NT2/D1 (cell line): ENCODE measurements at regions not wholly inside any gene's neighbourhood (a gene's known extent, or its start where the extent isn't known, plus 50 kb on each side); places are given as distances from the start of the nearest gene placed in this dataset.

ENCODE experiments used
- SUZ12 ChIP-seq: IDR thresholded peaks from 2 replicates; pipeline ENCODE4 v1.6.1; 2011; ENCODE audit not compliant: insufficient read length, insufficient read depth; ENCODE audit errors: extremely low read depth
- YY1 ChIP-seq: IDR thresholded peaks from 2 replicates; pipeline ENCODE4 v1.6.1; 2011; ENCODE audit not compliant: insufficient read length, insufficient read depth

GRCh38 chr4:166162327-166162726 lies 289.3 kb downstream of the TLL1 start:
- TF ChIP-seq YY1 (no peak), SUZ12 (no peak)
